NCI-H2196 (cell line): ENCODE measurements at regions not wholly inside any gene's neighbourhood (a gene's known extent, or its start where the extent isn't known, plus 50 kb on each side); places are given as distances from the start of the nearest gene placed in this dataset.
"Not testable (repeated sequence)": the region's sequence is repeated elsewhere in the genome, so short reads cannot be mapped to it uniquely, and the experiment has no call there.

Experiments used
- DNase-seq: peaks from one replicate; lab custom pipeline; 2025; ENCODE audit not compliant: unreplicated experiment; lab: John Stamatoyannopoulos, UW

GRCh38 chr3:153889905-153890334 is 231.3 kb upstream of the ARHGEF26 start:
- DNase-seq: no peak

GRCh38 chr3:153892126-153892525 is 229.1 kb upstream of the ARHGEF26 start:
- no peak for DNase-seq

GRCh38 chr3:153894857-153895256 is 226.3 kb upstream of the ARHGEF26 start:
- no peak for DNase-seq

- no peak for DNase-seq
Measured at GRCh38 chr3:153896197-153896596, 225.0 kb upstream of the ARHGEF26 start.

- no peak for DNase-seq
Measured at GRCh38 chr3:153897025-153897723, 224.0 kb upstream of the ARHGEF26 start.

- DNase-seq: no peak
Measured at GRCh38 chr3:153897842-153898241, 223.3 kb upstream of the ARHGEF26 start.

GRCh38 chr3:153901152-153901551 is 220.0 kb upstream of the ARHGEF26 start:
- DNase-seq: no peak

- no peak for DNase-seq
Measured at GRCh38 chr3:153901991-153902390, 219.2 kb upstream of the ARHGEF26 start.

- DNase-seq: no peak
Measured at GRCh38 chr3:153903430-153903829, 217.8 kb upstream of the ARHGEF26 start.

- DNase-seq: no peak
Measured at GRCh38 chr3:153906366-153906765, 214.8 kb upstream of the ARHGEF26 start.

- no peak for DNase-seq
Measured at GRCh38 chr3:153910387-153910786, 210.8 kb upstream of the ARHGEF26 start.

GRCh38 chr3:153911116-153911515 is 210.1 kb upstream of the ARHGEF26 start:
- no peak for DNase-seq

GRCh38 chr3:153919773-153920172 is 201.4 kb upstream of the ARHGEF26 start:
- DNase-seq: no peak

- no peak for DNase-seq
Measured at GRCh38 chr3:153921826-153922225, 199.4 kb upstream of the ARHGEF26 start.

GRCh38 chr3:153925841-153926514 is 195.2 kb upstream of the ARHGEF26 start:
- no peak for DNase-seq

- DNase-seq: no peak
Measured at GRCh38 chr3:153927107-153927506, 194.1 kb upstream of the ARHGEF26 start.

GRCh38 chr3:153928851-153929250 is 192.3 kb upstream of the ARHGEF26 start:
- DNase-seq: no peak

GRCh38 chr3:153933481-153933880 is 187.7 kb upstream of the ARHGEF26 start:
- DNase-seq: not testable (repeated sequence)

GRCh38 chr3:153944084-153944483 is 177.1 kb upstream of the ARHGEF26 start:
- DNase-seq: no peak

- no peak for DNase-seq
Measured at GRCh38 chr3:153951276-153951675, 169.9 kb upstream of the ARHGEF26 start.

GRCh38 chr3:153952091-153952490 is 169.1 kb upstream of the ARHGEF26 start:
- no peak for DNase-seq

GRCh38 chr3:153956613-153957012 is 164.6 kb upstream of the ARHGEF26 start:
- DNase-seq: no peak

- no peak for DNase-seq
Measured at GRCh38 chr3:153957421-153957820, 163.8 kb upstream of the ARHGEF26 start.
